Osteocyte (in vitro differentiated cells): ENCODE measurements at regions not wholly inside any gene's neighbourhood (a gene's known extent, or its start where the extent isn't known, plus 50 kb on each side); places are given as distances from the start of the nearest gene placed in this dataset.

ENCODE experiments used
- DNase-seq: peaks from one replicate; pipeline ENCODE4 v3.0.0; 2021; ENCODE audit warnings: mixed read lengths; ENCODE audit not compliant: unreplicated experiment; ENCODE audit errors: extremely low spot score
- H3K27ac Mint-ChIP-seq: one replicate; pipeline ENCODE4 v1.8.0; 2021; ENCODE audit warnings: mild to moderate bottlenecking, mixed read lengths; ENCODE audit not compliant: unreplicated experiment
- H3K27me3 Mint-ChIP-seq: one replicate; pipeline ENCODE4 v1.8.0; 2021; ENCODE audit warnings: mixed read lengths; ENCODE audit not compliant: unreplicated experiment
- H3K36me3 Mint-ChIP-seq: one replicate; pipeline ENCODE4 v1.8.0; 2021; ENCODE audit warnings: mixed read lengths; ENCODE audit not compliant: unreplicated experiment
- H3K4me1 Mint-ChIP-seq: one replicate; pipeline ENCODE4 v1.8.0; 2021; ENCODE audit warnings: mixed read lengths; ENCODE audit not compliant: unreplicated experiment
- H3K4me3 Mint-ChIP-seq: one replicate; pipeline ENCODE4 v1.8.0; 2021; ENCODE audit warnings: mild to moderate bottlenecking, moderate library complexity, mixed read lengths; ENCODE audit not compliant: unreplicated experiment
- H3K9me3 Mint-ChIP-seq: one replicate; pipeline ENCODE4 v1.8.0; 2021; ENCODE audit warnings: mixed read lengths; ENCODE audit not compliant: unreplicated experiment
- TF ChIP-seq, protein P1 (sequence below): fragments of 200-600 bp; sonication (generic); IDR thresholded peaks from 2 replicates; pipeline ENCODE4 v1.5.0; 2021; ENCODE audit warnings: antibody characterized with exemption, mild to moderate bottlenecking, moderate library complexity

DNA sequence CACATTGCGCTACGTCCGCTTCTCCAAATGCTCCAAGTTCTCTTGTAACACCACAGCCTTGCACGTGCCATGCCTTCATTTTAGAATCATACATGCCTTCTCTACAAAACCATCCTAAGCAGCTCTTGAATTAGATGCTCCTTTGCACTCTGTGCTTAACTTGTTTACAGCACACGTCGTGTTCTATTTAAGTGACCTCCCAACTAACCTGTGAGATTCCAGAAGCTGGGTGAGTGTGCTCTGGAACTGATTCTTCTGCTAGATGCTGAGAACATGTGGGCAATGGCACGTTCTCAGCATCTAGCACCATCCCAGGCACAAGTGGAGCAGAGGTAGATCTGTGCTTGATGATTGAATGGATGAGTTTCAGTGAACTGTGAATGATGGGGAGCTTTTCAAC is 100.0 kb upstream of the NEDD9 start:
- TF ChIP-seq, protein P1, sequence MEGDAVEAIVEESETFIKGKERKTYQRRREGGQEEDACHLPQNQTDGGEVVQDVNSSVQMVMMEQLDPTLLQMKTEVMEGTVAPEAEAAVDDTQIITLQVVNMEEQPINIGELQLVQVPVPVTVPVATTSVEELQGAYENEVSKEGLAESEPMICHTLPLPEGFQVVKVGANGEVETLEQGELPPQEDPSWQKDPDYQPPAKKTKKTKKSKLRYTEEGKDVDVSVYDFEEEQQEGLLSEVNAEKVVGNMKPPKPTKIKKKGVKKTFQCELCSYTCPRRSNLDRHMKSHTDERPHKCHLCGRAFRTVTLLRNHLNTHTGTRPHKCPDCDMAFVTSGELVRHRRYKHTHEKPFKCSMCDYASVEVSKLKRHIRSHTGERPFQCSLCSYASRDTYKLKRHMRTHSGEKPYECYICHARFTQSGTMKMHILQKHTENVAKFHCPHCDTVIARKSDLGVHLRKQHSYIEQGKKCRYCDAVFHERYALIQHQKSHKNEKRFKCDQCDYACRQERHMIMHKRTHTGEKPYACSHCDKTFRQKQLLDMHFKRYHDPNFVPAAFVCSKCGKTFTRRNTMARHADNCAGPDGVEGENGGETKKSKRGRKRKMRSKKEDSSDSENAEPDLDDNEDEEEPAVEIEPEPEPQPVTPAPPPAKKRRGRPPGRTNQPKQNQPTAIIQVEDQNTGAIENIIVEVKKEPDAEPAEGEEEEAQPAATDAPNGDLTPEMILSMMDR = no peak
- no peak overlapping the region for H3K27ac Mint-ChIP-seq
- no peaks in the 10 kb centered on the region for H3K36me3 Mint-ChIP-seq
- no peaks in the 10 kb centered on the region for H3K27me3 Mint-ChIP-seq
- DNase-seq = no peak
- no peaks in the 10 kb centered on the region for H3K4me1 Mint-ChIP-seq
- no peaks in the 10 kb centered on the region for H3K9me3 Mint-ChIP-seq
- H3K4me3 Mint-ChIP-seq = no peak overlapping the region

GRCh38 chr6:11331111-11331510 is 98.6 kb upstream of the NEDD9 start:
- DNase-seq = no peak
- Mint-ChIP-seq H3K9me3 (no peaks in the 10 kb centered on the region), H3K36me3 (no peaks in the 10 kb centered on the region), H3K27ac (no peak overlapping the region), H3K4me3 (no peak overlapping the region), H3K27me3 (no peaks in the 10 kb centered on the region), H3K4me1 (no peaks in the 10 kb centered on the region)
- TF ChIP-seq, protein P1 = no peak

DNA sequence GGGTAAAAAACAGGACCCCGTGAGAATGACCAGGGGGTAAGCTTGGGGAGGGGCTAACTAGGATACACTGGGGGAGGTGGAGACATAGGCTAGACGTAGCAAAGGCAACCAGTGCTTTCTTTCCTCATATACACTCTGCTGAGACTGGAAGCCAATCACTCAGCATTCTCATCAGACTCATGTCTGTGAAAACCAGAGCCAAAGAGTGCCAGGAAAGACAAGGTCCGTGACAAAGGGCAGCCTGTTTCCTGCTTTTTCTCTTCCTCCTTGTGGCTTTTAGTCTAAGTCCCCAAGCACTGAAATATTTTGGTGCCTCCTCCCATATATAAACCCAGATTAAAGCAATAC is 97.9 kb upstream of the NEDD9 start:
- Mint-ChIP-seq H3K9me3 (no peaks in the 10 kb centered on the region), H3K27me3 (no peaks in the 10 kb centered on the region), H3K4me1 (no peaks in the 10 kb centered on the region), H3K27ac (no peak overlapping the region), H3K4me3 (no peak overlapping the region), H3K36me3 (no peaks in the 10 kb centered on the region)
- TF ChIP-seq, protein P1 = no peak
- no peak for DNase-seq

GRCh38 chr6:11329726-11330412 is 97.4 kb upstream of the NEDD9 start:
- no peak for DNase-seq
- Mint-ChIP-seq H3K9me3 (no peaks in the 10 kb centered on the region), H3K27ac (no peak overlapping the region), H3K4me3 (no peak overlapping the region), H3K27me3 (no peaks in the 10 kb centered on the region), H3K4me1 (peaks cover under 1% of the 10 kb centered on the region), H3K36me3 (no peaks in the 10 kb centered on the region)
- TF ChIP-seq, protein P1 = no peak

DNA sequence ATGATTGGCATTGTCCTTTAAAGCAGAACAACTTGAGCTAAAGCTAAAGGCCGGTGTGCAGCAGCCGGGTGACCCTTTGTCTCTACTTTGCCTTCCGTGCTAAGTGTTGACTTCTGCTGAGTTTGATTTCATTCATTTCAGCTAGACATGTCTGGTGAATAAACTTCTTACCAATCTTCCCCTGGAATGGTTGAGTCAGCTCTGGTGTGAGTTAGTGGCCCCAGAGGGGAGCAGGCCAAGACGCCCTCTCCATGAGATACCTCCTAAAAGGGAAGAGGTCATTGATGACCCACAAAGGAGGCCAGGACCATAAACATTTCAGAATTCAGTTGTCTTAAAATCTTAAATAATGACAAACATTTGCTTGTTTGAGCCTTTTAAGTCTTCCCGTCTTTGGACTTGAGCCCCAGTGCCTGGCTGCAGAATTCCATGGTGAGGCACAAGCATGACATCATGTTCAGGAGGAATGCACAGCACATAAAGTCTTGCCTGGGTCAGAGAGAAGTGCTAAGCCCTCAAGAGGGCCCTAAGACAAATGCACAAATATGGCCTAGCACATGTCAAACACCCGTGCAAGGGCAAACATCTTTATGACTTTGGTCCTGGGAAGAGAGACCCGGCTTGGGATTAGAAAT is 96.3 kb upstream of the NEDD9 start:
- H3K4me1 Mint-ChIP-seq = peaks cover 9% of the 10 kb centered on the region
- H3K27ac Mint-ChIP-seq = no peak overlapping the region
- TF ChIP-seq, protein P1 = no peak
- H3K9me3 Mint-ChIP-seq = no peaks in the 10 kb centered on the region
- no peak for DNase-seq
- H3K27me3 Mint-ChIP-seq = no peaks in the 10 kb centered on the region
- no peak overlapping the region for H3K4me3 Mint-ChIP-seq
- no peaks in the 10 kb centered on the region for H3K36me3 Mint-ChIP-seq
